OCI-LY3 (cell line): ENCODE measurements at regions not wholly inside any gene's neighbourhood (a gene's known extent, or its start where the extent isn't known, plus 50 kb on each side); places are given as distances from the start of the nearest gene placed in this dataset.

Experiments used
- H2AFZ ChIP-seq: fragments of 200-600, 300-600 bp; shearing (Covaris generic); 2 replicates; pipeline ENCODE4 v1.6.0; 2014; ENCODE audit warnings: antibody characterized with exemption, low read depth, low read length
- H3K27ac ChIP-seq: fragments of 200-600, 300-600 bp; sonication (generic); 2 replicates; pipeline ENCODE4 v1.5.1; 2014; ENCODE audit warnings: mild to moderate bottlenecking, low read length, moderate library complexity, mixed read lengths
- H3K27me3 ChIP-seq: fragments of 200-600, 300-600 bp; sonication (generic); 2 replicates; pipeline ENCODE4 v1.6.1; 2014; ENCODE audit warnings: low read depth, low read length, mixed read lengths
- H3K36me3 ChIP-seq: fragments of 200-600, 300-600 bp; sonication (generic); replicated peaks from 2 replicates; pipeline ENCODE3; 2014; ENCODE audit warnings: low read depth, low read length, mixed read lengths
- H3K4me1 ChIP-seq: fragments of 300-600, 200-600 bp; sonication (generic); 2 replicates; pipeline ENCODE4 v1.6.1; 2014; ENCODE audit warnings: low read length, mixed read lengths
- H3K4me2 ChIP-seq: fragments of 200-600, 300-600 bp; sonication (generic); 2 replicates; pipeline ENCODE4 v1.6.1; 2014; ENCODE audit warnings: low read length, mixed read lengths
- H3K4me3 ChIP-seq: fragments of 300-600, 200-600 bp; sonication (generic); 2 replicates; pipeline ENCODE4 v1.5.1; 2014; ENCODE audit warnings: antibody characterized with exemption, mild to moderate bottlenecking, low read length, moderate library complexity
- H3K79me2 ChIP-seq: fragments of 300-600, 200-600 bp; shearing (Covaris generic); 2 replicates; pipeline ENCODE4 v1.6.1; 2014; ENCODE audit warnings: mild to moderate bottlenecking, low read length, mixed read lengths
- H3K9ac ChIP-seq: fragments of 300-600, 200-600 bp; shearing (Covaris generic); 2 replicates; pipeline ENCODE4 v1.6.0; 2014; ENCODE audit warnings: mild to moderate bottlenecking, low read length, moderate library complexity
- H3K9me3 ChIP-seq: fragments of 200-600, 300-600 bp; shearing (Covaris generic); 2 replicates; pipeline ENCODE4 v1.6.1; 2014; ENCODE audit warnings: low read length, mixed read lengths; ENCODE audit not compliant: insufficient read depth
- H4K20me1 ChIP-seq: fragments of 200-600, 300-600 bp; sonication (generic); 2 replicates; pipeline ENCODE4 v1.6.1; 2016; ENCODE audit warnings: low read length, mixed read lengths; ENCODE audit not compliant: insufficient read depth
- CTCF ChIP-seq: fragments of 200-600, 300-600 bp; sonication (generic); IDR thresholded peaks from 2 replicates; pipeline ENCODE4 v1.5.1; 2014; ENCODE audit warnings: antibody characterized with exemption, low read length, low read depth
- EZH2phosphoT487 ChIP-seq: fragments of 200-600 bp; shearing (Covaris generic); IDR thresholded peaks from 2 replicates; pipeline ENCODE4 v1.6.1; 2018; ENCODE audit warnings: antibody characterized with exemption, mixed run types, low read depth

GRCh38 chr14:104431351-104431928, 148.1 kb upstream of the C14orf180 start:
- TF ChIP-seq CTCF (no peak), EZH2phosphoT487 (no peak)
- no peak overlapping the region for H3K9ac ChIP-seq
- H2AFZ ChIP-seq: no peak overlapping the region
- H4K20me1 ChIP-seq: no peaks in the 10 kb centered on the region
- no peaks in the 10 kb centered on the region for H3K4me1 ChIP-seq
- H3K36me3 ChIP-seq: no peaks in the 10 kb centered on the region
- H3K4me2 ChIP-seq: no peak overlapping the region
- H3K27ac ChIP-seq: no peak overlapping the region
- no peak overlapping the region for H3K4me3 ChIP-seq
- no peaks in the 10 kb centered on the region for H3K9me3 ChIP-seq
- H3K79me2 ChIP-seq: no peaks in the 10 kb centered on the region
- no peaks in the 10 kb centered on the region for H3K27me3 ChIP-seq

- Histone ChIP-seq H2AFZ (no peak overlapping the region), H3K36me3 (no peaks in the 10 kb centered on the region), H3K4me1 (no peaks in the 10 kb centered on the region), H3K27ac (no peak overlapping the region), H4K20me1 (no peaks in the 10 kb centered on the region), H3K4me2 (no peak overlapping the region), H3K79me2 (no peaks in the 10 kb centered on the region), H3K4me3 (no peak overlapping the region), H3K9me3 (no peaks in the 10 kb centered on the region), H3K27me3 (no peaks in the 10 kb centered on the region), H3K9ac (no peak overlapping the region)
- TF ChIP-seq EZH2phosphoT487 (no peak), CTCF (no peak)
These were observed 147.5 kb upstream of the C14orf180 start for GRCh38 chr14:104431929-104432541.

GRCh38 chr14:104432611-104433231, 146.8 kb upstream of the C14orf180 start:
- Histone ChIP-seq H3K9ac (no peak overlapping the region), H3K4me3 (no peak overlapping the region), H3K79me2 (no peaks in the 10 kb centered on the region), H3K4me2 (no peak overlapping the region), H3K27me3 (no peaks in the 10 kb centered on the region), H3K4me1 (no peaks in the 10 kb centered on the region), H4K20me1 (no peaks in the 10 kb centered on the region), H2AFZ (no peak overlapping the region), H3K9me3 (no peaks in the 10 kb centered on the region), H3K27ac (no peak overlapping the region), H3K36me3 (no peaks in the 10 kb centered on the region)
- TF ChIP-seq CTCF: no peak
- no peak for TF ChIP-seq EZH2phosphoT487

- no peaks in the 10 kb centered on the region for H3K4me1 ChIP-seq
- no peak overlapping the region for H3K9ac ChIP-seq
These were observed 146.0 kb upstream of the C14orf180 start for GRCh38 chr14:104433401-104434213.

More at GRCh38 chr14:104433401-104434213, 146.0 kb upstream of the C14orf180 start:
- Histone ChIP-seq H3K27me3 (no peaks in the 10 kb centered on the region), H3K27ac (no peak overlapping the region), H3K4me3 (no peak overlapping the region), H3K36me3 (no peaks in the 10 kb centered on the region), H4K20me1 (no peaks in the 10 kb centered on the region), H3K79me2 (no peaks in the 10 kb centered on the region), H3K4me2 (no peak overlapping the region), H2AFZ (no peak overlapping the region), H3K9me3 (no peaks in the 10 kb centered on the region)
- no peak for TF ChIP-seq EZH2phosphoT487
